ENCODE measurements at regions not wholly inside any gene's neighbourhood (a gene's known extent, or its start where the extent isn't known, plus 50 kb on each side); places are given as distances from the start of the nearest gene placed in this dataset.

GRCh38 chr18:67695684-67696083 lies 179.2 kb upstream of the DSEL start:
- no peak for TF ChIP-seq CTCF (IDR thresholded peaks at IDR 0.05; ENCODE audit: unreplicated experiment)
- Mint-ChIP-seq H3K27ac (no peak overlapping the region), H3K9me3 (ENCODE audit: low read depth) (peaks cover 3% of the 10 kb centered on the region), H3K27me3 (no peaks in the 10 kb centered on the region), H3K36me3 (ENCODE audit: insufficient read depth) (no peaks in the 10 kb centered on the region), H3K4me1 (ENCODE audit: low read depth) (no peaks in the 10 kb centered on the region), H3K4me3 (ENCODE audit: low read depth) (no peak overlapping the region)
- DNase-seq (ENCODE audit: low spot score, unreplicated experiment): no peak

GRCh38 chr18:67694787-67695186 lies 178.3 kb upstream of the DSEL start:
- H3K36me3 Mint-ChIP-seq (ENCODE audit: insufficient read depth): no peaks in the 10 kb centered on the region
- H3K27ac Mint-ChIP-seq: no peak overlapping the region
- no peak for DNase-seq (ENCODE audit: low spot score, unreplicated experiment)
- H3K27me3 Mint-ChIP-seq: no peaks in the 10 kb centered on the region
- H3K9me3 Mint-ChIP-seq (ENCODE audit: low read depth): no peaks in the 10 kb centered on the region
- no peak overlapping the region for H3K4me3 Mint-ChIP-seq (ENCODE audit: low read depth)
- no peaks in the 10 kb centered on the region for H3K4me1 Mint-ChIP-seq (ENCODE audit: low read depth)
- no peak for TF ChIP-seq CTCF (IDR thresholded peaks at IDR 0.05; ENCODE audit: unreplicated experiment)

- Mint-ChIP-seq H3K36me3 (ENCODE audit: insufficient read depth) (no peaks in the 10 kb centered on the region), H3K27ac (no peak overlapping the region), H3K9me3 (ENCODE audit: low read depth) (peaks cover 6% of the 10 kb centered on the region), H3K27me3 (no peaks in the 10 kb centered on the region), H3K4me1 (ENCODE audit: low read depth) (no peaks in the 10 kb centered on the region), H3K4me3 (ENCODE audit: low read depth) (no peak overlapping the region)
- TF ChIP-seq CTCF (IDR thresholded peaks at IDR 0.05; ENCODE audit: unreplicated experiment): no peak
- DNase-seq (ENCODE audit: low spot score, unreplicated experiment): no peak
Measured at GRCh38 chr18:67692811-67693210, 176.3 kb upstream of the DSEL start.

- H3K27ac Mint-ChIP-seq: no peak overlapping the region
- no peak for DNase-seq (ENCODE audit: low spot score, unreplicated experiment)
- H3K27me3 Mint-ChIP-seq: no peaks in the 10 kb centered on the region
- no peaks in the 10 kb centered on the region for H3K4me1 Mint-ChIP-seq (ENCODE audit: low read depth)
- H3K9me3 Mint-ChIP-seq (ENCODE audit: low read depth): peaks cover 3% of the 10 kb centered on the region
- H3K4me3 Mint-ChIP-seq (ENCODE audit: low read depth): no peak overlapping the region
- H3K36me3 Mint-ChIP-seq (ENCODE audit: insufficient read depth): no peaks in the 10 kb centered on the region
- TF ChIP-seq CTCF (IDR thresholded peaks at IDR 0.05; ENCODE audit: unreplicated experiment): no peak
Measured at GRCh38 chr18:67682516-67682915, 166.0 kb upstream of the DSEL start.

- H3K4me1 Mint-ChIP-seq (ENCODE audit: low read depth): no peaks in the 10 kb centered on the region
- no peaks in the 10 kb centered on the region for H3K36me3 Mint-ChIP-seq (ENCODE audit: insufficient read depth)
- no peak overlapping the region for H3K4me3 Mint-ChIP-seq (ENCODE audit: low read depth)
- peaks cover 3% of the 10 kb centered on the region for H3K9me3 Mint-ChIP-seq (ENCODE audit: low read depth)
- DNase-seq (ENCODE audit: low spot score, unreplicated experiment): no peak
- H3K27me3 Mint-ChIP-seq: no peaks in the 10 kb centered on the region
- no peak for TF ChIP-seq CTCF (IDR thresholded peaks at IDR 0.05; ENCODE audit: unreplicated experiment)
- H3K27ac Mint-ChIP-seq: no peak overlapping the region
Measured at GRCh38 chr18:67677489-67677888, 161.0 kb upstream of the DSEL start.

Measured in progenitor cell of endocrine pancreas (in vitro differentiated cells).